ENCODE measurements at regions not wholly inside any gene's neighbourhood (a gene's known extent, or its start where the extent isn't known, plus 50 kb on each side); places are given as distances from the start of the nearest gene placed in this dataset.
A peak's percentile ranks its signal among the peaks of the same experiment; 100 is the strongest.

GRCh38 chr7:148950806-148951205 is 66.7 kb upstream of the EZH2 start:
- intact Hi-C loops (cut with DNase I): no loop called here
- WGBS, 2 donors: 92 to 94% methylated on average over 4 of the region's 4 CpGs
- no peak for TF ChIP-seq CTCF (IDR thresholded peaks at IDR 0.05)
- TF ChIP-seq EP300 (IDR thresholded peaks at IDR 0.05): no peak
- TF ChIP-seq POLR2AphosphoS5 (IDR thresholded peaks at IDR 0.05): no peak
- no peak for TF ChIP-seq POLR2A (IDR thresholded peaks at IDR 0.05)
- no peak overlapping the region for H3K4me3 ChIP-seq
- no peak overlapping the region for H3K27ac ChIP-seq
- H3K4me1 ChIP-seq: no peaks in the 10 kb centered on the region
- DNase-seq: no peak
- no peaks in the 10 kb centered on the region for H3K9me3 ChIP-seq
- H3K27me3 ChIP-seq: no peaks in the 10 kb centered on the region
- H3K36me3 ChIP-seq: no peaks in the 10 kb centered on the region

GRCh38 chr7:148944935-148945934 is 61.1 kb upstream of the EZH2 start:
- DNase-seq: no peak
- intact Hi-C loops (cut with DNase I): loop anchor here (5.0 kb wide), 2 partner anchors 82 to 248 kb away; partner anchors contain the start of genes CUL1 and PDIA4
- no peaks in the 10 kb centered on the region for H3K9me3 ChIP-seq
- no peak overlapping the region for H3K4me3 ChIP-seq
- no peak overlapping the region for H3K27ac ChIP-seq
- TF ChIP-seq CTCF (IDR thresholded peaks at IDR 0.05): no peak
- no peak for TF ChIP-seq EP300 (IDR thresholded peaks at IDR 0.05)
- no peak for TF ChIP-seq POLR2A (IDR thresholded peaks at IDR 0.05)
- no peak for TF ChIP-seq POLR2AphosphoS5 (IDR thresholded peaks at IDR 0.05)
- 52 to 70% methylated on average over 8 of the region's 8 CpGs for WGBS, 2 donors
- H3K4me1 ChIP-seq: peaks cover 0 to 17% (median 7%) of the 10 kb centered on the region in 4 donors
- H3K36me3 ChIP-seq: no peaks in the 10 kb centered on the region
- H3K27me3 ChIP-seq: no peaks in the 10 kb centered on the region

GRCh38 chr7:148941598-148942275 is 57.6 kb upstream of the EZH2 start:
- TF ChIP-seq POLR2A (IDR thresholded peaks at IDR 0.05) (no peak), CTCF (IDR thresholded peaks at IDR 0.05) (peak in 3 of 4 experiments; percentile 37 to 43 (median 41))
- peaks cover 0 to 20% (median 7%) of the 10 kb centered on the region in 4 donors for H3K4me1 ChIP-seq
- H3K36me3 ChIP-seq: no peaks in the 10 kb centered on the region
- H3K4me3 ChIP-seq: peak overlapping the region; percentile 57 to 84 (median 73)
- peak; percentile 74 for DNase-seq
- peak overlapping the region; percentile 82 to 91 (median 86) for H3K27ac ChIP-seq
- no peaks in the 10 kb centered on the region for H3K27me3 ChIP-seq
- no peaks in the 10 kb centered on the region for H3K9me3 ChIP-seq
- intact Hi-C loops (cut with DNase I): loop anchor here (1.0 to 5.0 kb wide), 5 partner anchors 22 to 244 kb away; partner anchors contain the start of genes CUL1, EZH2 and PDIA4
- WGBS, 2 donors: 3 to 9% methylated on average over 17 of the region's 17 CpGs

- no peaks in the 10 kb centered on the region for H3K36me3 ChIP-seq
- 0% methylated on average over 43 of the region's 43 CpGs for WGBS, 2 donors
- TF ChIP-seq POLR2AphosphoS5 (IDR thresholded peaks at IDR 0.05): peak in 1 of 4 donors; percentile 67
- no peak for TF ChIP-seq POLR2A (IDR thresholded peaks at IDR 0.05)
- TF ChIP-seq CTCF (IDR thresholded peaks at IDR 0.05): no peak
- peak in 1 of 4 donors; percentile 4 for TF ChIP-seq EP300 (IDR thresholded peaks at IDR 0.05)
- no peaks in the 10 kb centered on the region for H3K27me3 ChIP-seq
- peak overlapping the region; percentile 82 to 91 (median 86) for H3K27ac ChIP-seq
- peaks cover 0 to 20% (median 7%) of the 10 kb centered on the region in 4 donors for H3K4me1 ChIP-seq
- DNase-seq: peak; percentile 90
- intact Hi-C loops (cut with DNase I): loop anchor here (1.0 to 5.0 kb wide), 4 partner anchors 46 to 244 kb away; partner anchors contain the start of genes CUL1, EZH2 and PDIA4
- peak overlapping the region; percentile 57 to 84 (median 73) for H3K4me3 ChIP-seq
- no peaks in the 10 kb centered on the region for H3K9me3 ChIP-seq
Observed at GRCh38 chr7:148940702-148941597, 56.9 kb upstream of the EZH2 start.
